ENCODE measurements at regions not wholly inside any gene's neighbourhood (a gene's known extent, or its start where the extent isn't known, plus 50 kb on each side); places are given as distances from the start of the nearest gene placed in this dataset.

DNA sequence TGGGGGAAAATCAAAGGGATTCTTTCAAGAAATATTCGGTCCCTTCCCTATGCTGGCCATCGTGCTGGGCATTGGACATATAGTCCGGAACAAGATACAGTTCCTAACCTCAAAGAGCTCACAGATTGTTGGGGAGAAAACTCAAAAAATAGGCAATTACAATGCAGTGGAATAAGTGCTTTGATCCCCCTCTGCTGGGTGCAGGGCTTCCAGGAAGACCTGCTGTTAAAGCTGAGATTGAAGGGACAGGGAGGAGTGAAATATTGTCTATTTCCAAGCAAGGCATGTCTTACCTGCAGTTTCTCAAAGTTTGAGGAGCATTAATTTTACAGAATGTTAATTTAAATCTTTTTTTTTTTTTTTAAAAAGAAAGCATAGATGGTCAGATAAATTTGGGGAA is 75.1 kb upstream of the SESN3 start:
- CTCF ChIA-PET, result interaction anchor here (0.7 kb wide), 1 partner anchor 33 kb away, joined by 4 read pairs; no protein-coding TSS in a partner anchor
- DNase-seq (ENCODE audit: low spot score), result no peak
- Histone ChIP-seq H3K36me3 (ENCODE audit: insufficient read depth, low read length, poor library complexity, severe bottlenecking) (no peaks in the 10 kb centered on the region), H3K4me1 (ENCODE audit: insufficient read depth, low read length, poor library complexity, severe bottlenecking) (no peaks in the 10 kb centered on the region), H3K4me3 (ENCODE audit: low read depth, low read length, poor library complexity, severe bottlenecking) (no peak overlapping the region), H3K9me3 (ENCODE audit: low read depth, low read length, poor library complexity, severe bottlenecking) (no peaks in the 10 kb centered on the region), H3K27me3 (replicated peaks; ENCODE audit: insufficient read depth, low read depth, low read length, poor library complexity) (no peaks in the 10 kb centered on the region), H3K27ac (ENCODE audit: low read depth, low read length, poor library complexity, severe bottlenecking) (no peak overlapping the region)
- POLR2A ChIA-PET (ENCODE audit: low non-redundant PET), result no interaction called here
- BruUV-seq (replicated peaks), result no TSS peak
- intact Hi-C loops (cut with micrococcal nuclease; ENCODE audit: unreplicated experiment), result no loop called here
- TF ChIP-seq, protein P1, sequence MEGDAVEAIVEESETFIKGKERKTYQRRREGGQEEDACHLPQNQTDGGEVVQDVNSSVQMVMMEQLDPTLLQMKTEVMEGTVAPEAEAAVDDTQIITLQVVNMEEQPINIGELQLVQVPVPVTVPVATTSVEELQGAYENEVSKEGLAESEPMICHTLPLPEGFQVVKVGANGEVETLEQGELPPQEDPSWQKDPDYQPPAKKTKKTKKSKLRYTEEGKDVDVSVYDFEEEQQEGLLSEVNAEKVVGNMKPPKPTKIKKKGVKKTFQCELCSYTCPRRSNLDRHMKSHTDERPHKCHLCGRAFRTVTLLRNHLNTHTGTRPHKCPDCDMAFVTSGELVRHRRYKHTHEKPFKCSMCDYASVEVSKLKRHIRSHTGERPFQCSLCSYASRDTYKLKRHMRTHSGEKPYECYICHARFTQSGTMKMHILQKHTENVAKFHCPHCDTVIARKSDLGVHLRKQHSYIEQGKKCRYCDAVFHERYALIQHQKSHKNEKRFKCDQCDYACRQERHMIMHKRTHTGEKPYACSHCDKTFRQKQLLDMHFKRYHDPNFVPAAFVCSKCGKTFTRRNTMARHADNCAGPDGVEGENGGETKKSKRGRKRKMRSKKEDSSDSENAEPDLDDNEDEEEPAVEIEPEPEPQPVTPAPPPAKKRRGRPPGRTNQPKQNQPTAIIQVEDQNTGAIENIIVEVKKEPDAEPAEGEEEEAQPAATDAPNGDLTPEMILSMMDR (conservative IDR thresholded peaks at IDR 0.05; ENCODE audit: low read depth, low read length), result no peak
- TF ChIP-seq EZH2 (IDR thresholded peaks at IDR 0.05; ENCODE audit: borderline replicate concordance, low read depth, low read length, poor library complexity, severe bottlenecking), result no peak

GRCh38 chr11:95305705-95306104 is 74.7 kb upstream of the SESN3 start:
- CTCF ChIA-PET, result interaction anchor here (0.7 kb wide), 1 partner anchor 33 kb away, joined by 4 read pairs; no protein-coding TSS in a partner anchor
- no peak overlapping the region for H3K4me3 ChIP-seq (ENCODE audit: low read depth, low read length, poor library complexity, severe bottlenecking)
- no peaks in the 10 kb centered on the region for H3K27me3 ChIP-seq (replicated peaks; ENCODE audit: insufficient read depth, low read depth, low read length, poor library complexity)
- intact Hi-C loops (cut with micrococcal nuclease; ENCODE audit: unreplicated experiment), result no loop called here
- TF ChIP-seq, protein P1 (conservative IDR thresholded peaks at IDR 0.05; ENCODE audit: low read depth, low read length), result no peak
- TF ChIP-seq EZH2 (IDR thresholded peaks at IDR 0.05; ENCODE audit: borderline replicate concordance, low read depth, low read length, poor library complexity, severe bottlenecking), result no peak
- H3K27ac ChIP-seq (ENCODE audit: low read depth, low read length, poor library complexity, severe bottlenecking), result no peak overlapping the region
- H3K36me3 ChIP-seq (ENCODE audit: insufficient read depth, low read length, poor library complexity, severe bottlenecking), result no peaks in the 10 kb centered on the region
- no peak for DNase-seq (ENCODE audit: low spot score)
- H3K4me1 ChIP-seq (ENCODE audit: insufficient read depth, low read length, poor library complexity, severe bottlenecking), result no peaks in the 10 kb centered on the region
- BruUV-seq (replicated peaks), result no TSS peak
- H3K9me3 ChIP-seq (ENCODE audit: low read depth, low read length, poor library complexity, severe bottlenecking), result no peaks in the 10 kb centered on the region
- POLR2A ChIA-PET (ENCODE audit: low non-redundant PET), result no interaction called here

GRCh38 chr11:95304777-95305176 is 73.8 kb upstream of the SESN3 start:
- no peak for DNase-seq (ENCODE audit: low spot score)

More at GRCh38 chr11:95304777-95305176, 73.8 kb upstream of the SESN3 start:
- Histone ChIP-seq H3K36me3 (ENCODE audit: insufficient read depth, low read length, poor library complexity, severe bottlenecking) (no peaks in the 10 kb centered on the region), H3K4me3 (ENCODE audit: low read depth, low read length, poor library complexity, severe bottlenecking) (no peak overlapping the region), H3K4me1 (ENCODE audit: insufficient read depth, low read length, poor library complexity, severe bottlenecking) (no peaks in the 10 kb centered on the region), H3K9me3 (ENCODE audit: low read depth, low read length, poor library complexity, severe bottlenecking) (no peaks in the 10 kb centered on the region), H3K27ac (ENCODE audit: low read depth, low read length, poor library complexity, severe bottlenecking) (no peak overlapping the region), H3K27me3 (replicated peaks; ENCODE audit: insufficient read depth, low read depth, low read length, poor library complexity) (no peaks in the 10 kb centered on the region)
- POLR2A ChIA-PET (ENCODE audit: low non-redundant PET), result no interaction called here
- TF ChIP-seq EZH2 (IDR thresholded peaks at IDR 0.05; ENCODE audit: borderline replicate concordance, low read depth, low read length, poor library complexity, severe bottlenecking), result no peak
- TF ChIP-seq, protein P1 (conservative IDR thresholded peaks at IDR 0.05; ENCODE audit: low read depth, low read length), result no peak
- CTCF ChIA-PET, result no interaction called here
- no TSS peak for BruUV-seq (replicated peaks)
- intact Hi-C loops (cut with micrococcal nuclease; ENCODE audit: unreplicated experiment), result no loop called here

Measured in A673 (cell line).